WTC11 (cell line): ENCODE measurements at regions not wholly inside any gene's neighbourhood (a gene's known extent, or its start where the extent isn't known, plus 50 kb on each side); places are given as distances from the start of the nearest gene placed in this dataset.

Experiments used
- ATAC-seq: fragments of 200-7000 bp; cut with Tn5 transposase; 2 replicates; pipeline ENCODE4 v1.10.0; 2021; ENCODE audit warnings: mild to moderate bottlenecking, moderate library complexity
- CTCF ChIA-PET: fragments of 300-600 bp; sonication (Branson Sonifier 250); formaldehyde crosslinking; loops from one replicate; lab custom pipeline; 2021; ENCODE audit warnings: antibody characterized with exemption; lab: Charles Lee
- POLR2A ChIA-PET: fragments of 350-600 bp; sonication (Branson Sonifier 250); formaldehyde crosslinking; loops from one replicate; lab custom pipeline; 2021; ENCODE audit warnings: antibody characterized with exemption; lab: Charles Lee
- DNase-seq: peaks from one replicate; pipeline ENCODE4 v3.0.0; 2021; ENCODE audit warnings: low spot score
- H3K27ac Mint-ChIP-seq: 2 replicates; pipeline ENCODE4 v1.8.0; 2021; ENCODE audit warnings: mixed read lengths
- H3K27me3 Mint-ChIP-seq: 2 replicates; pipeline ENCODE4 v1.8.0; 2021; ENCODE audit warnings: low read depth, mild to moderate bottlenecking, moderate library complexity, mixed read lengths
- H3K36me3 Mint-ChIP-seq: 2 replicates; pipeline ENCODE4 v1.8.0; 2021; ENCODE audit warnings: mixed read lengths
- H3K4me1 Mint-ChIP-seq: 2 replicates; pipeline ENCODE4 v1.8.0; 2022; ENCODE audit warnings: mixed read lengths
- H3K4me3 Mint-ChIP-seq: 2 replicates; pipeline ENCODE4 v1.8.0; 2021; ENCODE audit warnings: mild to moderate bottlenecking, moderate library complexity, mixed read lengths
- H3K9me3 Mint-ChIP-seq: 2 replicates; pipeline ENCODE4 v1.8.0; 2021; ENCODE audit warnings: mixed read lengths
- EMX1 ChIP-seq: fragments of 250-450 bp; sonication (Bioruptor Pico); IDR thresholded peaks from 2 replicates; pipeline ENCODE4 v1.8.0; 2021; ENCODE audit warnings: mild to moderate bottlenecking
- ETV6 ChIP-seq: sonication (generic); formaldehyde crosslinking; IDR thresholded peaks from 2 replicates; pipeline ENCODE4 v1.8.1; 2022; ENCODE audit warnings: mild to moderate bottlenecking, missing genetic modification reagents
- IRF2 ChIP-seq: sonication (generic); formaldehyde crosslinking; IDR thresholded peaks from 2 replicates; pipeline ENCODE4 v1.8.0; 2022; ENCODE audit warnings: low read depth, missing genetic modification reagents, borderline replicate concordance
- OVOL2 ChIP-seq: fragments of 250-450 bp; sonication (Bioruptor Pico); IDR thresholded peaks from 2 replicates; pipeline ENCODE4 v1.9.0; 2021; ENCODE audit warnings: mild to moderate bottlenecking, borderline replicate concordance
- PRRX2 ChIP-seq: fragments of 250-450 bp; sonication (Bioruptor Pico); IDR thresholded peaks from 2 replicates; pipeline ENCODE4 v1.8.0; 2021; ENCODE audit warnings: mild to moderate bottlenecking
- RELA ChIP-seq: sonication (generic); formaldehyde crosslinking; IDR thresholded peaks from 2 replicates; pipeline ENCODE4 v1.8.1; 2022; ENCODE audit warnings: missing genetic modification reagents, mild to moderate bottlenecking, borderline replicate concordance
- TEAD4 ChIP-seq: sonication (generic); formaldehyde crosslinking; IDR thresholded peaks from 2 replicates; pipeline ENCODE4 v1.8.0; 2022; ENCODE audit warnings: mild to moderate bottlenecking, missing genetic modification reagents
- ZBTB21 ChIP-seq: sonication (generic); formaldehyde crosslinking; IDR thresholded peaks from 2 replicates; pipeline ENCODE4 v1.8.1; 2023; ENCODE audit warnings: mild to moderate bottlenecking, missing genetic modification reagents, borderline replicate concordance
- ZNF232 ChIP-seq: sonication (generic); formaldehyde crosslinking; IDR thresholded peaks from 2 replicates; pipeline ENCODE4 v1.8.0; 2022; ENCODE audit warnings: mild to moderate bottlenecking, missing genetic modification reagents
- ZNF317 ChIP-seq: sonication (generic); formaldehyde crosslinking; IDR thresholded peaks from 2 replicates; pipeline ENCODE4 v1.8.1; 2023; ENCODE audit warnings: low read depth, mild to moderate bottlenecking, moderate library complexity, missing genetic modification reagents, borderline replicate concordance
- ZNF396 ChIP-seq: fragments of 250-450 bp; sonication (Bioruptor Pico); IDR thresholded peaks from 2 replicates; pipeline ENCODE4 v1.8.0; 2021; ENCODE audit warnings: mild to moderate bottlenecking, moderate library complexity, borderline replicate concordance
- TF ChIP-seq, protein P1 (sequence below): sonication (generic); formaldehyde crosslinking; IDR thresholded peaks from 2 replicates; pipeline ENCODE4 v1.8.0; 2022; ENCODE audit warnings: missing genetic modification reagents
- TF ChIP-seq, protein P2 (sequence below): sonication (generic); formaldehyde crosslinking; IDR thresholded peaks from 2 replicates; pipeline ENCODE4 v1.8.1; 2023; ENCODE audit warnings: mild to moderate bottlenecking, missing genetic modification reagents, moderate library complexity
- TF ChIP-seq, protein P3 (sequence below): sonication (generic); formaldehyde crosslinking; IDR thresholded peaks from 2 replicates; pipeline ENCODE4 v1.8.1; 2022; ENCODE audit warnings: low read depth, mild to moderate bottlenecking, moderate library complexity, missing genetic modification reagents, borderline replicate concordance
- TF ChIP-seq, protein P4 (sequence below): sonication (generic); formaldehyde crosslinking; IDR thresholded peaks from 2 replicates; pipeline ENCODE4 v1.8.0; 2023; ENCODE audit warnings: mild to moderate bottlenecking, missing genetic modification reagents
- TF ChIP-seq, protein P5 (sequence below): sonication (generic); formaldehyde crosslinking; IDR thresholded peaks from 2 replicates; pipeline ENCODE4 v1.8.1; 2022; ENCODE audit warnings: mild to moderate bottlenecking, missing genetic modification reagents, moderate library complexity, borderline replicate concordance
- TF ChIP-seq, protein P6 (sequence below): sonication (generic); formaldehyde crosslinking; IDR thresholded peaks from 2 replicates; pipeline ENCODE4 v1.8.0; 2022; ENCODE audit warnings: mild to moderate bottlenecking, missing genetic modification reagents

DNA sequence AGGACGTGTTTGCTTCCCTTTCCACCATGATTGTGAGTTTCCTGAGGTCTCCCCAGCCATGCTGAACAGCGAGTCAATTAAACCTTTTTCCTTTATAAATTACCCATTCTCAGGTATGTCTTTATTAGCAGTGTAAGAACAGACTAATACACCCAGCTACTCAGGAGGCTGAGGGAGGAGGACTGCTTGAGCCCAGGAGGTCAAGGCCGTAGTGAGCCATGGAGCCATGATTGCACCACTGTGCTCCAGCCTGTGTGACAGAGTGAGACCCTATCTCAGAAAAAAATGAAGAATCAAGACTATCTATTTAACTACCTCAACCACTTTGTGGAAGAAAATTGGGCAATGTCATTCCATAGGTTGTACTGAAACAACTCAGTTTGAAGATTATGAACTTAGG lies 54.6 kb upstream of the SEC16B start (continued):
- TF ChIP-seq, protein P1, sequence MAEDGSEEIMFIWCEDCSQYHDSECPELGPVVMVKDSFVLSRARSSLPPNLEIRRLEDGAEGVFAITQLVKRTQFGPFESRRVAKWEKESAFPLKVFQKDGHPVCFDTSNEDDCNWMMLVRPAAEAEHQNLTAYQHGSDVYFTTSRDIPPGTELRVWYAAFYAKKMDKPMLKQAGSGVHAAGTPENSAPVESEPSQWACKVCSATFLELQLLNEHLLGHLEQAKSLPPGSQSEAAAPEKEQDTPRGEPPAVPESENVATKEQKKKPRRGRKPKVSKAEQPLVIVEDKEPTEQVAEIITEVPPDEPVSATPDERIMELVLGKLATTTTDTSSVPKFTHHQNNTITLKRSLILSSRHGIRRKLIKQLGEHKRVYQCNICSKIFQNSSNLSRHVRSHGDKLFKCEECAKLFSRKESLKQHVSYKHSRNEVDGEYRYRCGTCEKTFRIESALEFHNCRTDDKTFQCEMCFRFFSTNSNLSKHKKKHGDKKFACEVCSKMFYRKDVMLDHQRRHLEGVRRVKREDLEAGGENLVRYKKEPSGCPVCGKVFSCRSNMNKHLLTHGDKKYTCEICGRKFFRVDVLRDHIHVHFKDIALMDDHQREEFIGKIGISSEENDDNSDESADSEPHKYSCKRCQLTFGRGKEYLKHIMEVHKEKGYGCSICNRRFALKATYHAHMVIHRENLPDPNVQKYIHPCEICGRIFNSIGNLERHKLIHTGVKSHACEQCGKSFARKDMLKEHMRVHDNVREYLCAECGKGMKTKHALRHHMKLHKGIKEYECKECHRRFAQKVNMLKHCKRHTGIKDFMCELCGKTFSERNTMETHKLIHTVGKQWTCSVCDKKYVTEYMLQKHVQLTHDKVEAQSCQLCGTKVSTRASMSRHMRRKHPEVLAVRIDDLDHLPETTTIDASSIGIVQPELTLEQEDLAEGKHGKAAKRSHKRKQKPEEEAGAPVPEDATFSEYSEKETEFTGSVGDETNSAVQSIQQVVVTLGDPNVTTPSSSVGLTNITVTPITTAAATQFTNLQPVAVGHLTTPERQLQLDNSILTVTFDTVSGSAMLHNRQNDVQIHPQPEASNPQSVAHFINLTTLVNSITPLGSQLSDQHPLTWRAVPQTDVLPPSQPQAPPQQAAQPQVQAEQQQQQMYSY (CRISPR knock-in tag): no peak
- TF ChIP-seq, protein P2, sequence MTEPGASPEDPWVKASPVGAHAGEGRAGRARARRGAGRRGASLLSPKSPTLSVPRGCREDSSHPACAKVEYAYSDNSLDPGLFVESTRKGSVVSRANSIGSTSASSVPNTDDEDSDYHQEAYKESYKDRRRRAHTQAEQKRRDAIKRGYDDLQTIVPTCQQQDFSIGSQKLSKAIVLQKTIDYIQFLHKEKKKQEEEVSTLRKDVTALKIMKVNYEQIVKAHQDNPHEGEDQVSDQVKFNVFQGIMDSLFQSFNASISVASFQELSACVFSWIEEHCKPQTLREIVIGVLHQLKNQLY (CRISPR knock-in tag): no peak
- TF ChIP-seq RELA (CRISPR knock-in tag) (no peak), ZNF317 (CRISPR knock-in tag) (no peak), ZNF396 (no peak), EMX1 (no peak)

DNA sequence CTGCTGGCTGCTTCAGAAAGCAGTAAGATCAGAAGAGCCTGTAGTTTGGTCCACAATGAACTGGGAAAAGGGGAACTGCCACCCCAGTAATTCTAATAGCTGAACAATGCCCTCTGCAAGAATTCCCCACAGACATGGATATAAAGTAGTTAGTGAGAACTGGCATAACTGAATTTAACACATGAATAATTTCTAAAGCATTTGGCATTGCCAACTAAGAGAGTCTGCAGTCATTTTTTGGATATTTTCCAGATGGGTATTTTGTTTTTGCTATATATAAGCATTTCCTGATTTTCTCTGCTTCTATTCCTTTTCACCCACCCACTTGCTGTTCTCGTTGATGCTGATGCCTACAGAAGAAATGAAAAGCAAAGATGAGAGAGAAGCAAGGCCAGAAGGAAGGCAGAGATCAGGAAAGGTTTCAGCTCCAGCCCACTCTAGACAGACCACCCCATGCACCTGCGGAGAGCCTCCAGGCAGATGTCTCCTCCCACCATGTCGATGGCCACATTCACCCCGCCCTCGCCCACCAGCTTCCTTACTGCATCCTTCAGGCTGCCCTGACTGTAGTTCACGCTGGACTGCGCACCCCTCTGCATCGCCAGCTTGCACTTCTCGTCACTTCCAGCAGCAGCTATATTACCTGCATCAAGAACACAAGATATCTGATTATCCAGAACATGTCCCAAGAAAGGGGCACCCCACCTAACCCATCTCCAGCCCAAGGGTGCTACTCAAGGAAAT lies 55.9 kb upstream of the SEC16B start:
- peaks cover 5% of the 10 kb centered on the region; the same call in 1 of the 2 replicates for H3K36me3 Mint-ChIP-seq
- peaks cover 4% of the 10 kb centered on the region; the same call in 1 of the 2 replicates for H3K9me3 Mint-ChIP-seq
- H3K27ac Mint-ChIP-seq: no peak overlapping the region
- ATAC-seq (no peak), DNase-seq (no peak)
- TF ChIP-seq IRF2 (no peak), PRRX2 (CRISPR knock-in tag) (no peak), OVOL2 (CRISPR knock-in tag) (no peak), TEAD4 (CRISPR knock-in tag) (no peak), ZNF232 (CRISPR knock-in tag) (no peak), ETV6 (CRISPR knock-in tag) (no peak), ZBTB21 (CRISPR knock-in tag) (no peak)
- TF ChIP-seq, protein P1 (CRISPR knock-in tag): no peak
- TF ChIP-seq, protein P3, sequence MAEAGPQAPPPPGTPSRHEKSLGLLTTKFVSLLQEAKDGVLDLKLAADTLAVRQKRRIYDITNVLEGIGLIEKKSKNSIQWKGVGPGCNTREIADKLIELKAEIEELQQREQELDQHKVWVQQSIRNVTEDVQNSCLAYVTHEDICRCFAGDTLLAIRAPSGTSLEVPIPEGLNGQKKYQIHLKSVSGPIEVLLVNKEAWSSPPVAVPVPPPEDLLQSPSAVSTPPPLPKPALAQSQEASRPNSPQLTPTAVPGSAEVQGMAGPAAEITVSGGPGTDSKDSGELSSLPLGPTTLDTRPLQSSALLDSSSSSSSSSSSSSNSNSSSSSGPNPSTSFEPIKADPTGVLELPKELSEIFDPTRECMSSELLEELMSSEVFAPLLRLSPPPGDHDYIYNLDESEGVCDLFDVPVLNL (CRISPR knock-in tag): no peak
- TF ChIP-seq, protein P4, sequence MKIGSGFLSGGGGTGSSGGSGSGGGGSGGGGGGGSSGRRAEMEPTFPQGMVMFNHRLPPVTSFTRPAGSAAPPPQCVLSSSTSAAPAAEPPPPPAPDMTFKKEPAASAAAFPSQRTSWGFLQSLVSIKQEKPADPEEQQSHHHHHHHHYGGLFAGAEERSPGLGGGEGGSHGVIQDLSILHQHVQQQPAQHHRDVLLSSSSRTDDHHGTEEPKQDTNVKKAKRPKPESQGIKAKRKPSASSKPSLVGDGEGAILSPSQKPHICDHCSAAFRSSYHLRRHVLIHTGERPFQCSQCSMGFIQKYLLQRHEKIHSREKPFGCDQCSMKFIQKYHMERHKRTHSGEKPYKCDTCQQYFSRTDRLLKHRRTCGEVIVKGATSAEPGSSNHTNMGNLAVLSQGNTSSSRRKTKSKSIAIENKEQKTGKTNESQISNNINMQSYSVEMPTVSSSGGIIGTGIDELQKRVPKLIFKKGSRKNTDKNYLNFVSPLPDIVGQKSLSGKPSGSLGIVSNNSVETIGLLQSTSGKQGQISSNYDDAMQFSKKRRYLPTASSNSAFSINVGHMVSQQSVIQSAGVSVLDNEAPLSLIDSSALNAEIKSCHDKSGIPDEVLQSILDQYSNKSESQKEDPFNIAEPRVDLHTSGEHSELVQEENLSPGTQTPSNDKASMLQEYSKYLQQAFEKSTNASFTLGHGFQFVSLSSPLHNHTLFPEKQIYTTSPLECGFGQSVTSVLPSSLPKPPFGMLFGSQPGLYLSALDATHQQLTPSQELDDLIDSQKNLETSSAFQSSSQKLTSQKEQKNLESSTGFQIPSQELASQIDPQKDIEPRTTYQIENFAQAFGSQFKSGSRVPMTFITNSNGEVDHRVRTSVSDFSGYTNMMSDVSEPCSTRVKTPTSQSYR (CRISPR knock-in tag): no peak
- TF ChIP-seq, protein P5, sequence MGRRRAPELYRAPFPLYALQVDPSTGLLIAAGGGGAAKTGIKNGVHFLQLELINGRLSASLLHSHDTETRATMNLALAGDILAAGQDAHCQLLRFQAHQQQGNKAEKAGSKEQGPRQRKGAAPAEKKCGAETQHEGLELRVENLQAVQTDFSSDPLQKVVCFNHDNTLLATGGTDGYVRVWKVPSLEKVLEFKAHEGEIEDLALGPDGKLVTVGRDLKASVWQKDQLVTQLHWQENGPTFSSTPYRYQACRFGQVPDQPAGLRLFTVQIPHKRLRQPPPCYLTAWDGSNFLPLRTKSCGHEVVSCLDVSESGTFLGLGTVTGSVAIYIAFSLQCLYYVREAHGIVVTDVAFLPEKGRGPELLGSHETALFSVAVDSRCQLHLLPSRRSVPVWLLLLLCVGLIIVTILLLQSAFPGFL (CRISPR knock-in tag): no peak
- TF ChIP-seq, protein P6, sequence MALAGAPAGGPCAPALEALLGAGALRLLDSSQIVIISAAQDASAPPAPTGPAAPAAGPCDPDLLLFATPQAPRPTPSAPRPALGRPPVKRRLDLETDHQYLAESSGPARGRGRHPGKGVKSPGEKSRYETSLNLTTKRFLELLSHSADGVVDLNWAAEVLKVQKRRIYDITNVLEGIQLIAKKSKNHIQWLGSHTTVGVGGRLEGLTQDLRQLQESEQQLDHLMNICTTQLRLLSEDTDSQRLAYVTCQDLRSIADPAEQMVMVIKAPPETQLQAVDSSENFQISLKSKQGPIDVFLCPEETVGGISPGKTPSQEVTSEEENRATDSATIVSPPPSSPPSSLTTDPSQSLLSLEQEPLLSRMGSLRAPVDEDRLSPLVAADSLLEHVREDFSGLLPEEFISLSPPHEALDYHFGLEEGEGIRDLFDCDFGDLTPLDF (CRISPR knock-in tag): no peak
- H3K27me3 Mint-ChIP-seq: no peaks in the 10 kb centered on the region
- CTCF ChIA-PET: interaction anchor here (0.6 to 1.3 kb wide), 4 partner anchors 11 to 19 kb away, joined by 3 to 4 read pairs (median 3); no protein-coding TSS in a partner anchor
- H3K4me1 Mint-ChIP-seq: no peaks in the 10 kb centered on the region
- POLR2A ChIA-PET: no interaction called here
- H3K4me3 Mint-ChIP-seq: no peak overlapping the region
